Tibial nerve (tissue), 3 donors: ENCODE measurements at regions not wholly inside any gene's neighbourhood (a gene's known extent, or its start where the extent isn't known, plus 50 kb on each side); places are given as distances from the start of the nearest gene placed in this dataset.

ENCODE experiments used
- CTCF ChIP-seq, 5 experiments: fragments of 200-600 bp in 3 of 5; fragments of 450-650 bp in 2 of 5; sonication (generic) in 3 of 5; IDR thresholded peaks; one replicate each; pipeline ENCODE4 v1.5.1; 2016 to 2019; ENCODE audit warnings: antibody characterized with exemption in 5 of 5, mild to moderate bottlenecking in 3 of 5, moderate library complexity in 2 of 5
- POLR2A ChIP-seq, 2 donors: fragments of 450-650 bp; IDR thresholded peaks; one replicate each; pipeline ENCODE4 v1.6.1; 2017; ENCODE audit warnings: antibody characterized with exemption in 2 of 2, mild to moderate bottlenecking in 2 of 2, moderate library complexity in 2 of 2

DNA sequence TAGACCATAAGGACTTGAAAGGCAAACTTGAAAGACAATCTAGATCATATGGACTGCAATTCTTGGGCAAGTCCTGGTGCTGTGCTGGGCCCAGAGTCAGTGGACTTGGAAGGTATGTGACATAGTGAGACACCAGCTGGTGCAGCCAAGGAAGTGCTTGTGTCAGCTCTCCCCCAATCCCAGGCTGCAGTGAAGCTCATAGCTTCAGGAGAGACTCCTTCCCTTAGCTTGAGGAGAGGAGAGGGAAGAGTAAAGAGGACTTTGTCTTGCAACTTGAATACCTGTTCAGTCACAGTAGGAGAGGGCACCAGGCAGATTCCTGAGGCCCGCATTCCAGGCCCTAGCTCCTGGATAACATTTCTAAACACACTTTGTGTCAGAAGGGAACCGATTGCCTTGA is 127.4 kb upstream of the ZPLD1 start:
- TF ChIP-seq POLR2A (IDR thresholded peaks at IDR 0.05) = no peak
- no peak for TF ChIP-seq CTCF (IDR thresholded peaks at IDR 0.05)
